ENCODE measurements at regions not wholly inside any gene's neighbourhood (a gene's known extent, or its start where the extent isn't known, plus 50 kb on each side); places are given as distances from the start of the nearest gene placed in this dataset.

DNA sequence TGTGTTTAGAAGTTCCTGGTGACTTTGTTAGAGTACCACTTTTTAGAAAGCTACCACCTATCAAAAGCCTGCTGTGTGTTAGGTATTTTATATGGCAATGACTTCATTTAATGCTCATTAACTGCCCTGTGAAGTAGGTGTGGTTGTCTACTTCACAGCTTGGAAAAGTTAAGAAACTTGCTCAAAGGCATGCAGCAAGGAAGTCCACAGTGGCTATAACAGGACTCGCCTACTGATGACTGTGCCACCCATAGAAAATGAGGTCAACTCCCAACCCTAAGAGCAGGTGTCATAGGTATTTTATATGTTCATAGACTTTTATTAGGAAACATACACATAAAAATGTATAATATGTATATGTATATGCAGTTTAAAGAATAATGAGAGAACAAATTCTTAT is 125.2 kb upstream of the PAX6 start:
- TF ChIP-seq CTCF (IDR thresholded peaks at IDR 0.05) (no peak), POLR2A (IDR thresholded peaks at IDR 0.05) (no peak)

Data from Peyer's patch (tissue), 4 donors.